ENCODE measurements at regions not wholly inside any gene's neighbourhood (a gene's known extent, or its start where the extent isn't known, plus 50 kb on each side); places are given as distances from the start of the nearest gene placed in this dataset.

DNA sequence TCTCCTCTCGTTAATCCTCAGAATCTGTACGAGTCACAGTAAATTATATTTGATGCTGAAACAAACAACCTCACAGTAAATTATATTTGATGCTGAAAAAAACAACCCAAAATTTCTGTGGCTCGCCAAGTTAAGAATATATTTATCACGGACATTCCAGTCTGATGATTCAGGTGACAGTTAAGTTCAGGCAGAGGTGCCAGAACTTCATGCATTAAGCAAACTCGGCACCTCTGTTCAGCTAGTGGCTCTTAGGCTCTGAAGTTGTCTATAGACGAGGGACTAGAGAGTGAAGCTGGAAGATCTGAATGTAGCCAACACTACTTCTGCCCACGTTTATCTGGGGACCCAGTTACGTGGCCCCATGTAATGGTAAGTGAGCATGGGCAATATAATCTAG is 132.2 kb upstream of the AGA start:
- DNase-seq: no peak

DNA sequence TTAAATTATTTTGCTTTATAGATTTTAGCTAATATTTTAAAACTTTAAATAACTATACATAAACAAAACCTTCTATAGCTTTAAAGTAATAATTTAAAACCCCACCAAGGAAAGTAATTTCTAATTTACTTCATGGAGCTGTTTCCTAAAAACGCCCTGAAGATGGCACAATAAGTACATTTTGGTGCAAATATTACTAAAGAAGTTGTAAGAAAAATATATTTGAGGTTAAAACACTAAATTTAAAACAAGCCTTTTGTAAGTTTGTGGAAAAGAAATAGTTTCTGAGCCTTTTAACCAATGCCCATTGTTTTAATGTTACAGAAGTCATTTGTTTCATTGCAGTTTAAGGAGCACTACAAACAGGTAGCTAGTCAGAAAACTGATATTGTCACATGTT is 137.4 kb upstream of the AGA start:
- DNase-seq: no peak

DNA sequence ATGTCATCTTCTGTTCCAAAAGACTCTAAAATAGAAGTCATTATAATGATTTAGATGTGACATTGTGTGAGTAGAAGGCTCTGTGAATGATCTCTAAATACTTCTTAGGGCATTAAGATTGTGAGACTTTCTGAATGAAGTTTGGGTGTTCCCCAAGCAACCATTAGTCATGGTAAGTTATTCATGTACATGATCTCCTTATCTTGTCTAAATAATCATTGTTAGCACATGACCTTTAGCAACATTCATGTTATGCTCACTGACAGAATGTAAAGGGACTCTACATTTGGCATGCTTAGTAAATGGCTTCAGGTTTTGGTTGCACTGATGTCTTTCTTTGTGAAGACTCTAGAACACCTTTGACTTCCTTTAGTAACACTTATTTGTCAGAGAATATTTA is 140.8 kb upstream of the AGA start:
- DNase-seq: no peak

DNA sequence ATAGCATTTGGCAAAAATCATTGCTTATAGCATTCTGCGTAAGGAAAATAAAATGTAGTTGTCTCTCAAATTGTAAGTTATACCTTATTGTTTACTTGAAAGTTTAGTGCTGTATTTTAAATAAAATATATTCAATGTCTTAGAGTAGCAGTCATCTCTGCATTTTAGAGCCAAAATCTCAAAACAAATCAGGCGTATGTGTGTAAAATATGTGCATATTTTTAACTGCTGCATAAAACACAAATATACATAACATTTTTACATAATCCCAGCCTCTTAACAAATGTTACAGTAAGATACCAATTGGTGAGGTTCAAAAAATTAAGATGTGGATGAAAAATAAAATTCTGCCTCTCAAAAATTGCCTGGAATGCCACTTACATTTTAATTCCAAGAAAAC is 145.8 kb upstream of the AGA start:
- no peak for DNase-seq

DNA sequence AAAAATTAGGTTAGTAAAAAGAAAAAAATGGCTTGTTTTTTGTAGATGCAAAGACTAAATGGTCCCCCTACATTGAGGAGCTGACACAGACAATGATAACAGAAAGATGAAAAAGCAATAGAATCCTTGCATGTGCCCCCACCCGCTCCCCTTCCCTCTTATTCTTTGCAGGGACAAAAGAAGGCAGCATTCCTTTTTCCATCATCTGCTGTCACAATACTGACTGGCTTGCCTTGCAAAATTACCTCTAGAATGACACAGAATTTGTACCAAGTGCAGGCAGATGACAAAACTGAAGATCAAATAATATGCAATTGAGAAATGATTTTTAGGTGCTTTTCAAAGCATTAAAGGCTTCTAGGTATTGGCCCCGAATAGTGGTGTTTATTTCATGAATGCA is 153.1 kb upstream of the AGA start:
- no peak for DNase-seq

DNA sequence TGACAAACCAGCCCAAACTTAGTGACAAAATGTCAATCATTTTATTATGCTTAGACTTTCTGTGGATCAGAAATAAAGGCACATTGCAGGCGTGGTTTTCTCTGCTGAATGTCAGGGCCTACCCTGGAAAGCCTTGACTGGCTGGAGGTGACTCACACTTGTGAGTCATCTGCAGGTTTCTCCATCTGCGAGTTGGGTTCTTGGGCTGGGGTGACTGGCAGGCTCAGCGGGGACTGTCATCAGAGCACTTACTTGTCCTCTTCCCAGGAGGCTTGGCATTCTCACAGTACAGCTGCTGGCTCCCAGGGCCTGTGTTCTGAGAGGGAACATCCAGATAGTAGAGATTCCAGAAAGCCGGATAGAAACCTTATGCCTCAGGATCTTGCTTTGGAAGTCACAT is 153.8 kb upstream of the AGA start:
- no peak for DNase-seq

DNA sequence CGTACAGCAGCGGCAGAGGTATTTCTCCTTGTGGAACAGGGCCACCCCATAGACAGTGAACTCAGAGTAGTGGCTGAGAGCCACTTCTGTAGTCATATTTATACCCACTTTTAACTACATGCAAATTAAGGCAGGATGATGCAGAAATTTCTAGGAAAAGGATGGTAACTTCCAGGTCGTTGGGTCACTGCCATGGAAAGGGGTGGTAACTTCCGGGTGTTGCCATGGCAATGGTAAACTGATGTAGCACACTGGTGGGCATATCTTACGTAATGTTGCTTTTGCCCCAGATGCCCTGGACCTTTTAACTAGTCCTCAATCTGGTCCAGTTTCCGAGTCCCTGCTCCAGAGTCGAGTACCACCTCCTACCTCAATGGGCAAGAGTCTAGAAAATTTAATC is 154.8 kb upstream of the AGA start:
- DNase-seq: no peak

DNA sequence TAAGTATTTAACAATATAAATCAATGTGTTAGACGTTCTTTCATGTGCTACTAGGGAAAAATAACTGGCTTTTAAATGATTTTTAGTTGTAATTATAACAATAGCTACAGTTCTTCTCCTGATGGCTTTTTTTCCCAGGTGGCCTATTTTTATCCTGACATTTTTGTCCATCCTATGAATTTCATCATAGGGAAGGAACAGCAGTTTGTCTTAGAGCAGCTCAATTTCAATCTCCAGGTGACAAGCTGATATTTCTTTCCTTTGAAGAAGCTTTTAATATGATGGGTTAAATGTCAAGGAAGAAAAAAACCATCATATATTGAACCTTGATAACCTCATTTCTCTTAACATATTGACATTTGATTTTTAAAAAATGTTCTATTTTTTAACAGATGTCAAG is 163.0 kb upstream of the AGA start:
- no peak for DNase-seq

DNA sequence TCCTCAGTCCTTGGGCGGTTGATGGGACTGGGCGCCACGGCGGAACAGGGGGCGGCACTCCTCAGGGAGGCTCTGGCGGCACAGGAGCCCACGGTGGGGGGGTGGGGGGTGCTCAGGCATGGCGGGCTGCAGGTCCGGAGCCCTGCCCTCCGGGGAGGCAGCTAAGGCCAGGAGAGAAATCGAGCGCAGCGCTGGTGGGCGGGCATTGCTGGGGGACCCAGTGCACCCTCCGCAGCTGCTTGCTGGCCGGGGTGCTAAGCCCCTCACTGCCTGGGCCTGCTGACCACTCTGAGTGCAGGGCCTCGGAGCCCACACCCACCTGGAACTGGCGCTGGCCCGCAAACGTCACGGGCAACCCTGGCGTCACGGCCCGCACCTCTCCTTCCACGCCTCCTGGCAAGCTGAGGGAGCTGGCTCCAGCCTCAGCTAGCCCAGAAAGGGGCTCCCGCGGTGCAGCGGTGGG is 164.9 kb upstream of the AGA start:
- no peak for DNase-seq

DNA sequence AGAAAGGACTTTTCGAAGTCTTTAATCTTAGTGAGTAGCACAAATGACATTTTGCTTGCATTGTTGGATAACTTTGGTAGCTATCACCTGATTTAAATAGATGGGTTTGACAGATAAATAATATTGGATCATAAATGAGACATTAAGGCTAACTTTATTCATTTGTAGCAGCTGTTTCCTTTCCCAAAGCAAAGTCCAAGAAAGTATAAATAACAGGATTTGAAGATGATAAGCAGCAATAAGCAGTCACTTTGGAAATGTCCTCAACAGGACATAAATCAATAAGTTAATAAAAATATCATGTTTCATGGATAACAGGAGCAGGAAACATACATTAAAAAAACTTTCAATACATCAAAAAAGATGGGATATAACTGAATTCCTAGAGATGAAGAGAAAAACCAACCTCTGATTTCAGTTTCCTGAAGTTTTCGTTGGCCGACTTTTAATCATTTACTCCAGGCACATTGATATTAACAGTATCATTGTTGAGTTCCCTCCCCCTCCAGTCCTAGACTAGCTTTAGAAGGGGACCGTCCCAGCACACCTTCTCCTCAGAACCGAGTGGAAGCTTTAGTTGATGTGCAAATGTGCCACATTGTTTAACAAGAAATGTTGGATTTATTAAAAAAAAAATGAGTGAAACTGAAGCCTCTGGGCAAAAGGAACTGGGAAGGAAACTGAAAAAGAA is 169.9 kb upstream of the AGA start:
- no peak for DNase-seq

DNA sequence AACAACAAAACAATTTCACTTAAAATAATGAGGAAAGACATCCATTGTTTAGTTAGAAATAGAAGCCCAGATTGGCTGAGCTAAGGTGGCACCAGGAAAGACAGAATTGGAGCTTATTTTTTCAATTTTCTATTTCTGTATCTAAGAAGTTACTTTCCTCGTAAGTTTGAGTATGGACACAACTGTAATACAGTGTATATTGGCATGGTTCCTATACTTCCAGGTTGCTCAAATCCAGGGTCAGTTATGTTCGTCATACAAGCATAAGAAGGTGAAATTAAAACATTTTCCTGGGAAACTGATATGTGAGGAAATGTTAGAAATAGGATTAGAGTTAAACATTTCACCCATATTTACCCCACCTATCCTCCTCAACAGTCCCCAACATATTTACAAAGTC is 170.4 kb upstream of the AGA start:
- DNase-seq: no peak

DNA sequence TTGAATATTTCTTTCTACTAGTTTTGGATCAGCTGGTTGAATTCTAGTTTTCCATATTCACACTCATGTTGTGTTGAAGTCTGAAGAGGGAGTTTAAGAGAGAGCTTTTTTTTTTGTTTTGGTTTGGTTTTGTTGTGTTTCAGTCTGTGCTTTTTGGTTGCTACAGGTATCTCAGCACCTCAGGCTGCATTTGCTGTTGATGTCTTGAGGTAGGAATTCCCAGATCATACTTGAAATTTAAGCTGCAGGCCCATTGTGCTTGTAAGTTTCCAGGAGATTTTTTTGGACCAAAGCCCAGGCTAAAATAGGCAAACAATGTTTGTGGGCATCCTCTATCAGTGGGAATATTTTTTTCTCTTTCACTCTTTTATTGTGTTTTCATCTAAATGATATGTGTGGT is 190.2 kb upstream of the AGA start:
- DNase-seq: no peak

DNA sequence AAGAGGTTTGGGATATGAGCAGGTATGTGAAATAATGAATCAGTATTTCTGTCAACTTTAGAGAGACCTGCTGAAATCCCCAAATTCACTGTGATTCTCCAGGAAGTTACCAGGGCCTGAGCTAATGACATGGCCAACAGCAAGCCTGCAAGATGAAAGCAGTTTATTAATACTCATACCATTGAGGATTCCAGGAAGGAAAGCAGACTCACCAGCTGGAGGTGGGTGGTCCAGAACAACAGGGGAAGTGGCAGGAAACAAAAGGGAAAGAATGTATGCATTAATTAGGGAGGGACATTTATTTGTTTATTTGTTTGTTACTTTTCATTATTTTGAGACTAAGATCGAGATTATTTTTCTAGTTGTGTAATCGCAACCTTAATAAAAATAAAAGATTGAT is 196.6 kb upstream of the AGA start:
- DNase-seq: no peak

DNA sequence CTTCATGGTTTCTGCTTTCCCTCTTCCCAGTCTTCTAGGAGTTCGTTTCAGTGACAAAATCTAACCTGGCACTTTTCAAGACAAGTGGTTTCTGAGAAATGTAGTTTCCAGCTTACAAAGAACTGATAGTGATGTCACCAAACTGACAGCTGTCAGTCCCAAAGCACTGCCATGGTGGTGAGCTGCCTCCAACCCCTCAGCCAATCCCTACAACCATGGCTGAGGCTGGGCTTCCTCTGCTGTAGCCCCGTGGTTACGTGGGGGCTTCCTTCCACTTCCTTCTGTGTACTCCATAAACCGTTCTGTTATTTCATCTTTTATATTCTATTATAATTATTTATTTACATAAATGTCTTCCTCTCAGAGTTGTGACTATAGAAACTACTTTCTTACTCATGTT is 198.6 kb upstream of the AGA start:
- DNase-seq: no peak

DNA sequence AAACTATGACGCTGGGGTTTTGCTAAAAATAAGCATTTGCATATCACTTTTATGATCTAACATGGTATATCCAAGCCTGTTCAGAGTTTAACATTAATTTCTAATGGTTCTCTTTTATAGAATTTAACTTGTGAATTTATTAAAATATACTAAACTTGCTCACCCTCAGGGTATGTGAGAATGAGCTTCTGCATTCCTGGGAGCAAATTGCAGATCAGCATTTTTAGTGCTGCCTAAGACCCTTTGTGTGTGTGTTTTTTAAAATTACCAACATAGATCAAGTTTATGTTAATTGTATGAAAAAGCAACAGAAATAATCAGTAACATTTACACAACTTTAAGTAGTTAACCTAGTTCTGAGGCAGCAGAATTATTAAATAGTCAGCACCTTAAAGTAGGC is 218.0 kb upstream of the AGA start:
- no peak for DNase-seq

DNA sequence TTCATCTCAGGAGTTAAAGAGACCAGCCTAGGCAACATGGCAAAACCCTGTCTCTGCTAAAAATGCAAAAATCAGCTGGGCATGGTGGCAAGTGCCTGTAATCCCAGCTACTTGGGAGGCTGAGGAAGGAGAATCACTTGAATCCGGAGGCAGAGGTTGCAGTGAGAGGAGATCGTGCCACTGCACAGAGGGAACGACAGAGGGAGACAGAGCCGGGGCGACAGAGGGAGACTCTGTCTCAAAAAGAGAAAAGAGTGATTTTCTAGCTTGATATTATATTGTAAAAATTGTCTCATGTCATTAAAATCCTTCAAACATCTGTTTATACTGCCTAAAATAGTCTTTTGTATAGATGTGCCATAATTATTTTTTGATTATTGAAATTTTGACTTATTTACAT is 225.4 kb upstream of the AGA start:
- DNase-seq: no peak

DNA sequence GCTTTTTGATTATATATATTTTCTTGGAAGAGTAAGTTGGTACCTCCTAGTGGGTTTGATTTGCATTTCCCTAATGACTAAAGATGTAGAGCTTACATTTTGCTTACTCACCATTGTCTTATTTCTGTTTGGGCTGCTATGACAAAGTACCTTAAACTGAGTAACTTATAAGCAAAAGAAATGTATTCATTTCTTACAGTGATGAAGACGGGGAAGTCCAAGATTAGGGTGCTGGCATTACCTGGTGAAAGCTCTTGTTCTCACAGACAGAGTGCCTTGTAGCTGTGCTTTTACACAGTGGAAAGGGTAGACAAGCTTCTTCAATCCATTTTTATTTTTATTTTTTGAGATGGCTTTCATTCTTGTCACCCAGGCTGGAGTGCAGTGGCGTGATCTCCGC is 229.2 kb upstream of the AGA start:
- DNase-seq: no peak

DNA sequence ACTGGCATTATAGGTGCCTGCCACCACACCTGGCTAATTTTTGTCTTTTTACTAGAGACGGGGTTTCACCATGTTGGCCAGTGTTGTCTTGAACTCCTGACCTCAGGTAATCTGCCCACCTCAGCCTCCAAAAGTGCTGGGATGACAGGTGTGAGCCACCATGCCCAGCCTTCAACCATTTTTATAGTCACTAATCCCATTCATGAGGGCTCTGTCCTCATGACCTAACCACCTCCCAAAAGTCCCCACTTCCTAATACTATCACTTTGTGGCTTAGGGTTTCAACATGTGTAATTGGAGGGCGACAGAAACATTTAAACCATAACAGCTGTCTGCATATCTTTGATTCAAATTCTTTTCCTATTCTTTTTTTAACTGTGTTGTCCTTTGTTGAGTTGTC is 229.6 kb upstream of the AGA start:
- no peak for DNase-seq

DNA sequence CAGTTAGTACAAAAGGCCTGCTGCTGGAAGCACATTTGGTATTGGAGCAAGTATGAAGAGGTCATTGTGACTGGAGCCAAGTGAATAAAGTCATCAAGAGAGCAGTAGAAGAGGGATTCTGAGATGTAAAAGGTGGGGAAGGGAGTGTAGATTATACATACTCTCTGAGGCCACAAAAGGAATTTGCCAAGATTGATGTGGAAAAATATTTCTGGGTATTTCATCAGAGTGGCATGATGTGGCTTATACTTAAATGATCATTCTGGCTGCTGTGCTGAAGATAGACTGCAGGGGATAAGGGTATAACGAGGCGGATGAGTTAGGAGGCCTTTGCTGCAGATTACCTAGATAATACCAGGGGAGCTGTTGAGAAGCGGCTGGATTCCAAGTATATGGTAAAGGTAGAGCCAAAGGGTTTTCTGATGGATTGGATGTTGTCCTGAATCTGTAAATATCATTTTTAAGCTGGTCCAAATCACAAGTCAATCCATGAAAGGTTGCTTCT is 231.8 kb upstream of the AGA start:
- DNase-seq: no peak

DNA sequence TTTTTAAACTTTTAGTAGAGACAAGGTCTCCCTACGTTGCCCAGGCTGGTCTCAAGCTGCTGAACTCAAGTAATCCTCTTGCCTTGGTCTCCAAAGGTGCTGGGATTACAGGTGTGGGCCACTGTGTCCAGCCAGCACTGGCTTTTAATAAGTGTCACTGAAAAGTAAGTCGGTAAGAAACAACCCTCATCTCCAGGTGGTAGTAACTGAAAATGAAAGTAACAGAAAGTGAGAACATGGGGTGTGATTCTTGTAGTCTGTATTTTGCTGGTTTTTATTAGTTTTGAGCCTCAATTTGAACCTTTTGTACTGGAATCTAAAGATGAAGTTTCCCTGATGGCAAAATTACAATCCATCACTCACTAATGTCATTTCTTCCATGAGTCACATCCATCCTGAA is 238.1 kb upstream of the AGA start:
- DNase-seq: no peak

DNA sequence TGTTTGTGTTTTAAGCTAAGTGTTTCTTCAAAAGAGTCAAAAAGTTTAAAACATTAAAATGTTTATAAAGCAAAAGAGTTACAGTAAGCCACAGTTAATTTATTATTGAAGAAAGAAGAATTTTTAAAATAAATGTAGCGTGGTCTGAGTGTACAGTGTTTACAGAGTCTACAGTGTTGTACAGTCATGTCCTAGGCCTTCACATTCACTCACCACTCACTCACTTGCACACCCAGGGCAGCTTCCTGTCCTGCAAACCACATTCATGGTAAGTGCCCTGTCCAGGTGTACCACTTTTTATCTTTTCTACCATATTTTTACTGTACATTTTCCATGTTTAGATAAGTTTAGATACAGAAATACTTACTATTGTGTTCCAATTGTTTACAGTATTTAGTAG is 239.7 kb upstream of the AGA start:
- no peak for DNase-seq

DNA sequence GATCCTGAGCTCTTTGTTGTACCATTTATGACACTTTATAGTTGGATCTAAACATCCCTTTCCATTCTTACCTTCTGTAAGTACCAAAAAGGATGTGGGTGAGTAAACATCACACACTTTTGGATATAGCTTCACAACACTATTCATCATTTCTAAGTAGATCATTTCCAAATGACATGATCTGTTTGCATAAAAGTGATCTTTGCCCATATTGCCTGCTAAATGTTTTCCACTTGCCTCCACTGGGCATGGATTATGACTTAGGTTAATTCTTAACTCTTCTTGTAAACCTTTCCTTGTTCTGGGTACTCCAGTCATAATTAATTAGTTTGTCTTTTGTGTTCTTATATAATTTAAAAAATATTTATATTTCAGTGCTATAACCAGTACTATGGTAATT is 244.9 kb upstream of the AGA start:
- DNase-seq: no peak

DNA sequence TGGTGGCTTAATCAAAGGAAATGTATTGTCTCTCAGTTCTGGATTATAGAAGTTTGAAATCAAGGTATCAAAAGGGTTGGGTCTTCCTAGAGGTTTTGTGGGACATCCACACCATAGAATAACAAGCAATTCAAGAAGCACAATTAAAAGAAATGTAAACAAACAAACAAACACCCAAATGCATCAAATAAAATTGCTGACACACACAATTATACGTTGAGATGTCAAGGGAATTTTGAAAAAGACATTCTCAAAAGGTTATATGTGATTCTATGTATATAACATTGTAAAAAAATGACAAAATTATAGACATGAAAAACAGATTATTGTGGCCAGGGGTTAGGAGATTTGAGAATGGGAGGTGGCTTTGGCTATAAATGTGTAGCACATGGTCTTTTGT is 250.7 kb upstream of the AGA start:
- DNase-seq: no peak

DNA sequence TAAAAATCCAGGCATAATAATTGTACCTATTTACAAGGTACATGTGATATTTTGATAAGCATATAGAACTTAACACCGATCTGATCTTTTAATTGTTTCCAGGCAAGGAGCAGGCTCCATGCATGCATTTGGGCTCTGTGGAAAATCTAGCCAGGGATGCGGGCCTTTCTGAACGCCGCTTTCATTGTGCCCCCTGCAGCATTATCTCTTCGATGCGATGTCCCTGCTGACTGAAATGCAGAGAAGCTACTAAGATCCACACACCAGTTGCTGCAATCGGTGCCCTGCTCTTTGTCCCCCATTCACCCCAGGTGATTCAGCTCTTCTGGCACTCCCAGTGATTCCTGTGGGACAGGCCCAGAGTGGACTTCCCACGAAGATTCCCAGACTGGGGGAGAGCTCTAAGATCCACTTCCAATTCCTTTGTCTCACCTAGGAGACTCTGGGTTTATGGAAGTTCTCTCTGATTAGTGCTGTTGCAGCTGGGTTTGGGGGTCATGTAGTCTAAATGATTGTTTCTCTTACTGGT is 254.3 kb upstream of the AGA start:
- no peak for DNase-seq

All from activated CD4-positive, alpha-beta T cell treated with anti-CD3 and anti-CD28 coated beads for 1 hour (primary cell).